K562 (cell line): ENCODE measurements at regions not wholly inside any gene's neighbourhood (a gene's known extent, or its start where the extent isn't known, plus 50 kb on each side); places are given as distances from the start of the nearest gene placed in this dataset.

Experiments used
- ATAC-seq: fragments of 200-7000 bp; cut with Tn5 transposase; 3 replicates; pipeline ENCODE4 v1.9.1; 2020; ENCODE audit warnings: moderate library complexity
- BruUV-seq: library from RNA; stranded (reverse); fragments of 400-500 nt; replicated peaks from 2 replicates; lab custom pipeline; 2021; lab: Mats Ljungman, UMichigan
- CTCF ChIA-PET: fragments of 300-600 bp; formaldehyde crosslinking; extraction: SDS; loops from one replicate; lab custom pipeline; 2021; ENCODE audit warnings: low intra/inter-chr PET ratio; lab: Yijun Ruan, JAX
- POLR2A ChIA-PET: fragments of 300-600, 350-650 bp; sonication (Branson Sonifier 250); formaldehyde crosslinking; extraction: SDS; loops from one replicate; lab custom pipeline; 2021; ENCODE audit warnings: antibody characterized with exemption, inconsistent platforms; lab: Yijun Ruan, JAX
- DNase-seq, 4 experiments: peaks; one replicate each; pipeline versions ENCODE4 v3.0.0 to v3.0.0-alpha.2; 2011 to 2018; ENCODE audit warnings: low spot score in 3 of 4, mixed read lengths in 3 of 4; ENCODE audit errors: extremely low read depth in 1 of 4
- FAIRE-seq: peaks from 2 replicates; lab custom pipeline; 2011; peaks lifted over from hg19 to GRCh38; lab: Jason Lieb, UNC
- H2AFZ ChIP-seq: 2 replicates; pipeline ENCODE4 v1.6.0; 2011; ENCODE audit warnings: low read depth, low read length, control low read depth, inconsistent platforms
- H3K27ac ChIP-seq: fragments of 200-600 bp; 3 replicates; pipeline ENCODE4 v1.8.0; 2011; ENCODE audit warnings: low read depth, mild to moderate bottlenecking, control low read depth, inconsistent platforms, low read length, moderate library complexity, mixed read lengths; ENCODE audit errors: extremely low read depth
- H3K27me3 ChIP-seq, 2 experiments: fragments of 300-600 bp in 1 of 2; 2 replicates in 1 of 2; 3 replicates in 1 of 2; pipeline versions ENCODE4 v1.6.0 to v1.8.0; 2011; ENCODE audit warnings: inconsistent platforms in 2 of 2, low read length in 2 of 2, mild to moderate bottlenecking in 1 of 2, mixed read lengths in 1 of 2, moderate library complexity in 1 of 2; ENCODE audit not compliant: control insufficient read depth in 2 of 2, insufficient read depth in 2 of 2
- H3K36me3 ChIP-seq: fragments of 300-600 bp; 3 replicates; pipeline ENCODE4 v1.8.0; 2011; ENCODE audit warnings: mild to moderate bottlenecking, low read length, inconsistent platforms; ENCODE audit not compliant: control insufficient read depth, insufficient read depth
- H3K4me1 ChIP-seq, 2 experiments: fragments of 200-600 bp in 1 of 2; replicated peaks in 1 of 2; 2 replicates in 1 of 2; 3 replicates in 1 of 2; pipeline versions ENCODE4 v1.5.1 to v1.8.0; 2011; ENCODE audit warnings: inconsistent platforms in 2 of 2, low read length in 2 of 2, mild to moderate bottlenecking in 1 of 2, mixed read lengths in 1 of 2, moderate library complexity in 1 of 2; ENCODE audit not compliant: control insufficient read depth in 2 of 2, insufficient read depth in 2 of 2
- H3K4me2 ChIP-seq: 2 replicates; pipeline ENCODE4 v1.6.1; 2011; ENCODE audit warnings: low read length, control low read depth, inconsistent platforms, mixed read lengths; ENCODE audit not compliant: insufficient read depth
- H3K4me3 ChIP-seq: fragments of 200-600 bp; sonication (generic), shearing (Covaris generic); 2 replicates; pipeline ENCODE4 v1.5.1; 2016; ENCODE audit warnings: control low read depth, inconsistent platforms
- H3K79me2 ChIP-seq: fragments of 200-600 bp; 3 replicates; pipeline ENCODE4 v1.8.0; 2011; ENCODE audit warnings: low read length, inconsistent platforms; ENCODE audit not compliant: control insufficient read depth, insufficient read depth
- H3K9ac ChIP-seq, 2 experiments: 2 replicates each; pipeline versions ENCODE4 v1.6.0 to v1.6.1; 2011; ENCODE audit warnings: low read depth in 2 of 2, low read length in 2 of 2, control low read depth in 1 of 2, inconsistent platforms in 1 of 2, mild to moderate bottlenecking in 1 of 2, mixed read lengths in 1 of 2; ENCODE audit not compliant: insufficient read depth in 1 of 2
- H3K9me1 ChIP-seq: one replicate; pipeline ENCODE4 v1.6.0; 2011; ENCODE audit warnings: inconsistent platforms, mild to moderate bottlenecking, low read length, moderate library complexity; ENCODE audit not compliant: control insufficient read depth, insufficient read depth
- H3K9me3 ChIP-seq: replicated peaks from 2 replicates; pipeline ENCODE4 v1.5.1; 2011; ENCODE audit warnings: low read depth, low read length, inconsistent platforms; ENCODE audit not compliant: control insufficient read depth, insufficient read depth
- H4K20me1 ChIP-seq: replicated peaks from 2 replicates; pipeline ENCODE4 v1.6.1; 2011; ENCODE audit warnings: low read length, inconsistent platforms, mixed read lengths; ENCODE audit not compliant: control insufficient read depth, insufficient read depth
- FOSL1 ChIP-seq: fragments of 200-800 bp; sonication (Bioruptor generic); conservative IDR thresholded peaks from 2 replicates; pipeline ENCODE4 v1.6.1; 2016; ENCODE audit warnings: missing genetic modification characterization, missing compliant biosample characterization
- KDM5B ChIP-seq: fragments of 200-600 bp; sonication (generic); IDR thresholded peaks from 2 replicates; pipeline ENCODE4 v1.6.1; 2012; ENCODE audit warnings: low read depth, mild to moderate bottlenecking, moderate library complexity, low read length, control low read depth, inconsistent platforms; ENCODE audit not compliant: insufficient replicate concordance
- MAFF ChIP-seq: IDR thresholded peaks from 2 replicates; pipeline ENCODE4 v1.6.1; 2012; ENCODE audit warnings: low read length, improper control_type of control experiment
- MTA3 ChIP-seq: fragments of 450-650 bp; formaldehyde crosslinking; IDR thresholded peaks from 2 replicates; pipeline ENCODE4 v1.6.1; 2017; ENCODE audit warnings: mild to moderate bottlenecking, borderline replicate concordance
- POU5F1 ChIP-seq: fragments of 150-350 bp; IDR thresholded peaks from 2 replicates; pipeline ENCODE4 v1.6.1; 2014; ENCODE audit warnings: borderline replicate concordance, low read length, low read depth, mild to moderate bottlenecking; ENCODE audit not compliant: partially characterized antibody
- PTTG1 ChIP-seq: fragments of 450-650 bp; IDR thresholded peaks from 2 replicates; pipeline ENCODE4 v1.6.1; 2016; ENCODE audit warnings: low read depth, mild to moderate bottlenecking, missing genetic modification characterization, missing compliant biosample characterization
- PURB ChIP-seq: sonication (generic); formaldehyde crosslinking; IDR thresholded peaks from 2 replicates; pipeline ENCODE4 v1.9.0; 2021; ENCODE audit warnings: low read depth, mild to moderate bottlenecking, missing genetic modification reagents
- TCF15 ChIP-seq: fragments of 250-450 bp; sonication (Bioruptor Pico); IDR thresholded peaks from 2 replicates; pipeline ENCODE4 v1.8.0; 2022; ENCODE audit warnings: moderate library complexity, mild to moderate bottlenecking, inconsistent platforms
- ZNF174 ChIP-seq: fragments of 250-450 bp; sonication (Bioruptor Pico); IDR thresholded peaks from 2 replicates; pipeline ENCODE4 v1.4.0; 2020; ENCODE audit warnings: mild to moderate bottlenecking
- ZNF232 ChIP-seq: sonication (generic); formaldehyde crosslinking; IDR thresholded peaks from 2 replicates; pipeline ENCODE4 v1.8.0; 2022; ENCODE audit warnings: mild to moderate bottlenecking, missing genetic modification reagents
- ZNF274 ChIP-seq: IDR thresholded peaks from 2 replicates; pipeline ENCODE4 v1.6.1; 2011; ENCODE audit warnings: low read depth, mild to moderate bottlenecking, low read length, moderate library complexity, borderline replicate concordance
- ZNF707 ChIP-seq: fragments of 250-450 bp; sonication (Bioruptor Pico); conservative IDR thresholded peaks from 2 replicates; pipeline ENCODE4 v1.8.0; 2022; ENCODE audit warnings: inconsistent platforms, mild to moderate bottlenecking, moderate library complexity
- WGBS: fragments of 100-300 bp; shearing (Covaris generic); methylation state at CpG from one replicate; pipeline ENCODE4 v1.1.6; 2016; ENCODE audit warnings: low coverage, mixed read lengths; ENCODE audit not compliant: insufficient coverage; ENCODE audit errors: missing lambda C conversion rate; 5-methylcytosine and 5-hydroxymethylcytosine counted together
- in situ Hi-C: fragments of 300-500 bp; cut with MboI; formaldehyde crosslinking; loops from 4 replicates; pipeline ENCODE4 v1.15.0; 2018; ENCODE audit warnings: inconsistent platforms, mixed read lengths
- intact Hi-C: fragments of 100-400 bp; cut with micrococcal nuclease; formaldehyde crosslinking; loops from 2 replicates; pipeline ENCODE4 v1.14.2; 2022

DNA sequence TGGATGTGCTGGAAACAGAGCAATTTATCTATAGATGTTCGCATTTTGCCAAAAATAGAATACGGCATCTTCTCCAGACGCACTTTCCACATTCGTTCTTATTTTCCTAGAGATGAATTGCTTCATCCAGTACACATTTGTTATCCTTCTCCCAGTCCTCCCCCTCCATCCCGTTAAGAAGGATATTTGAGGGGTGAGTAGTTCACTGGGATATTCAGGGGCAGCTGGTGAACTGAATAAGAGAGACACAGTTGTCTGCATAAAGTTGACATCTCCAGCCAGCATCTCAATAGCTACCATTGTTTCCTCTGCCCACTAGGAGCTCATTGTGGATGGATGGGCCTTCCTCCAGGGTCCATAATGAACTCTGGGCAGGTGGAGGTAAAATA is 456.8 kb upstream of the NRP1 start:
- CTCF ChIA-PET = no interaction called here
- POLR2A ChIA-PET = no interaction called here
- no TSS peak for BruUV-seq

GRCh38 chr10:33790521-33791271 is 456.2 kb upstream of the NRP1 start:
- 0% methylated on average over 11 of the region's 12 CpGs for WGBS
- TF ChIP-seq ZNF174 (CRISPR knock-in tag) (no peak), MAFF (no peak), TCF15 (CRISPR knock-in tag) (no peak), ZNF274 (no peak)

More for the DNA sequence above, 456.8 kb upstream of the NRP1 start:
- Histone ChIP-seq H3K27me3 (no peaks in the 10 kb centered on the region), H3K36me3 (no peaks in the 10 kb centered on the region), H3K27ac (no peak overlapping the region), H3K9ac (no peak overlapping the region), H2AFZ (no peak overlapping the region), H4K20me1 (no peaks in the 10 kb centered on the region), H3K4me1 (no peaks in the 10 kb centered on the region), H3K4me2 (no peak overlapping the region), H3K4me3 (no peak overlapping the region), H3K9me3 (no peaks in the 10 kb centered on the region), H3K9me1 (no peaks in the 10 kb centered on the region)
- 2% methylated on average over 5 of the region's 5 CpGs for WGBS
- ATAC-seq = no peak
- in situ Hi-C loops = no loop called here
- FAIRE-seq = no peak
- DNase-seq = no peak
- TF ChIP-seq FOSL1 (tag) (no peak), PURB (CRISPR knock-in tag) (no peak), PTTG1 (tag) (no peak), ZNF707 (CRISPR knock-in tag) (no peak), POU5F1 (no peak), KDM5B (no peak), MTA3 (no peak), ZNF232 (no peak)
- TF ChIP-seq, all 486 proteins: peak for 0
- intact Hi-C loops = no loop called here
- H3K79me2 ChIP-seq = no peaks in the 10 kb centered on the region

More at GRCh38 chr10:33790521-33791271, 456.2 kb upstream of the NRP1 start:
- FAIRE-seq (no peak), DNase-seq (no peak), ATAC-seq (no peak)
- Histone ChIP-seq H4K20me1 (no peaks in the 10 kb centered on the region), H3K4me2 (no peak overlapping the region), H3K27ac (no peak overlapping the region), H3K4me3 (no peak overlapping the region), H3K9ac (no peak overlapping the region), H3K79me2 (no peaks in the 10 kb centered on the region), H3K9me3 (no peaks in the 10 kb centered on the region), H3K36me3 (no peaks in the 10 kb centered on the region), H3K4me1 (no peaks in the 10 kb centered on the region), H2AFZ (no peak overlapping the region), H3K9me1 (no peaks in the 10 kb centered on the region), H3K27me3 (no peaks in the 10 kb centered on the region)
- in situ Hi-C loops (no loop called here), intact Hi-C loops (no loop called here)
- no TSS peak for BruUV-seq
- ChIA-PET POLR2A (no interaction called here), CTCF (no interaction called here)
